ENCODE measurements at regions not wholly inside any gene's neighbourhood (a gene's known extent, or its start where the extent isn't known, plus 50 kb on each side); places are given as distances from the start of the nearest gene placed in this dataset.

- Histone ChIP-seq H3K27ac (ENCODE audit: low read depth, low read length) (no peak overlapping the region), H3K27me3 (ENCODE audit: control insufficient read depth, insufficient read depth, low read length, poor library complexity, severe bottlenecking) (no peaks in the 10 kb centered on the region), H3K9me3 (ENCODE audit: control insufficient read depth, low read length) (no peaks in the 10 kb centered on the region), H3K4me1 (ENCODE audit: control insufficient read depth, insufficient read depth, low read length) (no peaks in the 10 kb centered on the region), H3K36me3 (ENCODE audit: control insufficient read depth, insufficient read depth, low read length) (no peaks in the 10 kb centered on the region), H3K4me3 (ENCODE audit: low read length) (no peak overlapping the region), H3K9ac (ENCODE audit: extremely low read depth, low read length, poor library complexity, severe bottlenecking) (no peak overlapping the region)
- Mint-ChIP-seq H3K27ac (no peak overlapping the region), H3K4me1 (no peaks in the 10 kb centered on the region), H3K36me3 (ENCODE audit: low read depth) (no peaks in the 10 kb centered on the region), H3K4me3 (no peak overlapping the region), H3K27me3 (ENCODE audit: insufficient read depth) (no peaks in the 10 kb centered on the region), H3K9me3 (no peaks in the 10 kb centered on the region)
- WGBS, 2 experiments (ENCODE audit: insufficient coverage in 1 of 2, insufficient read length in 1 of 2) = 100% methylated on average over 1 of the region's 1 CpG
- TF ChIP-seq CTCF (conservative IDR thresholded peaks at IDR 0.05) = no peak
- no peak for DNase-seq
Measured at GRCh38 chr11:10941871-10942270, 84.0 kb upstream of the ZBED5 start.

DNA sequence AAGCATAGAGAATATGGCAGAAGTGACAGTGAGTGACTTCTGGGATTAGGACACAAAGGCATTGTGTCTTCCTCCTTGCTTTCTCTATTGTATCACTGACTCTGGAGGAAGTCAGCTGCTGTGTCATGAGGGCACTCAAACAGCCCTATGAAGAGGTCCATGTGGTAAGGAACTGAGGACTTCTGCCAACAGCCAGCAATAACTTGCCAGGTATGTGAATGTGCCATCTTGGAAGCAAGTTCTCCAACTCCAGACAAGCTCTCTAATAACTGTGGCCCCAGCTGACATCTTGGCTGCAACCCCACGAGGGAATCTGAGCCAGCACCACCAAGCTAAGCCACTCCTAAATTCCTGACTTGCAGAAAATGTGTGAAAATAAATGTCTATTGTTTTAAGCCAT lies 83.6 kb upstream of the ZBED5 start:
- no peak overlapping the region for H3K9ac ChIP-seq (ENCODE audit: extremely low read depth, low read length, poor library complexity, severe bottlenecking)
- no peak overlapping the region for H3K27ac ChIP-seq (ENCODE audit: low read depth, low read length)
- Mint-ChIP-seq H3K4me3 (no peak overlapping the region), H3K36me3 (ENCODE audit: low read depth) (no peaks in the 10 kb centered on the region), H3K27me3 (ENCODE audit: insufficient read depth) (no peaks in the 10 kb centered on the region), H3K9me3 (no peaks in the 10 kb centered on the region), H3K27ac (no peak overlapping the region), H3K4me1 (no peaks in the 10 kb centered on the region)
- DNase-seq = no peak
- no peak overlapping the region for H3K4me3 ChIP-seq (ENCODE audit: low read length)
- 90% methylated on average over 1 of the region's 1 CpG; no CpG with 5 or more reads in 1 of the 2 experiments for WGBS, 2 experiments (ENCODE audit: insufficient coverage in 1 of 2, insufficient read length in 1 of 2)
- no peaks in the 10 kb centered on the region for H3K4me1 ChIP-seq (ENCODE audit: control insufficient read depth, insufficient read depth, low read length)
- no peak for TF ChIP-seq CTCF (conservative IDR thresholded peaks at IDR 0.05)
- no peaks in the 10 kb centered on the region for H3K36me3 ChIP-seq (ENCODE audit: control insufficient read depth, insufficient read depth, low read length)
- no peaks in the 10 kb centered on the region for H3K27me3 ChIP-seq (ENCODE audit: control insufficient read depth, insufficient read depth, low read length, poor library complexity, severe bottlenecking)
- no peaks in the 10 kb centered on the region for H3K9me3 ChIP-seq (ENCODE audit: control insufficient read depth, low read length)

- Histone ChIP-seq H3K36me3 (ENCODE audit: control insufficient read depth, insufficient read depth, low read length) (no peaks in the 10 kb centered on the region), H3K27ac (ENCODE audit: low read depth, low read length) (no peak overlapping the region), H3K9ac (ENCODE audit: extremely low read depth, low read length, poor library complexity, severe bottlenecking) (no peak overlapping the region), H3K9me3 (ENCODE audit: control insufficient read depth, low read length) (no peaks in the 10 kb centered on the region), H3K27me3 (ENCODE audit: control insufficient read depth, insufficient read depth, low read length, poor library complexity, severe bottlenecking) (no peaks in the 10 kb centered on the region), H3K4me3 (ENCODE audit: low read length) (no peak overlapping the region), H3K4me1 (ENCODE audit: control insufficient read depth, insufficient read depth, low read length) (no peaks in the 10 kb centered on the region)
- WGBS, 2 experiments (ENCODE audit: insufficient coverage in 1 of 2, insufficient read length in 1 of 2) = 86 to 90% methylated on average over 1 to 5 of the region's 5 CpGs
- H3K27ac Mint-ChIP-seq = no peak overlapping the region
- H3K27me3 Mint-ChIP-seq (ENCODE audit: insufficient read depth) = no peaks in the 10 kb centered on the region
- no peak for TF ChIP-seq CTCF (conservative IDR thresholded peaks at IDR 0.05)
- no peaks in the 10 kb centered on the region for H3K9me3 Mint-ChIP-seq
- H3K4me3 Mint-ChIP-seq = no peak overlapping the region
- H3K36me3 Mint-ChIP-seq (ENCODE audit: low read depth) = no peaks in the 10 kb centered on the region
- peaks cover 3% of the 10 kb centered on the region for H3K4me1 Mint-ChIP-seq
- no peak for DNase-seq
Measured at GRCh38 chr11:10938650-10939387, 81.0 kb upstream of the ZBED5 start.
